ENCODE measurements at regions not wholly inside any gene's neighbourhood (a gene's known extent, or its start where the extent isn't known, plus 50 kb on each side); places are given as distances from the start of the nearest gene placed in this dataset.
A peak's percentile ranks its signal among the peaks of the same experiment; 100 is the strongest.
"Not testable (repeated sequence)": the region's sequence is repeated elsewhere in the genome, so short reads cannot be mapped to it uniquely, and the experiment has no call there.

- no peak for DNase-seq
These were observed 1147.6 kb downstream of the AACS start for GRCh38 chr12:126212824-126213223.

GRCh38 chr12:126218697-126219096, 1153.5 kb downstream of the AACS start:
- DNase-seq, result no peak

- DNase-seq, result no peak
These were observed 1153.9 kb downstream of the AACS start for GRCh38 chr12:126219139-126219538.

GRCh38 chr12:126219654-126220279, 1154.5 kb downstream of the AACS start:
- no peak for DNase-seq

- DNase-seq, result no peak
These were observed 1158.8 kb downstream of the AACS start for GRCh38 chr12:126224032-126224431.

GRCh38 chr12:126228936-126229335, 1163.7 kb downstream of the AACS start:
- no peak for DNase-seq

DNA sequence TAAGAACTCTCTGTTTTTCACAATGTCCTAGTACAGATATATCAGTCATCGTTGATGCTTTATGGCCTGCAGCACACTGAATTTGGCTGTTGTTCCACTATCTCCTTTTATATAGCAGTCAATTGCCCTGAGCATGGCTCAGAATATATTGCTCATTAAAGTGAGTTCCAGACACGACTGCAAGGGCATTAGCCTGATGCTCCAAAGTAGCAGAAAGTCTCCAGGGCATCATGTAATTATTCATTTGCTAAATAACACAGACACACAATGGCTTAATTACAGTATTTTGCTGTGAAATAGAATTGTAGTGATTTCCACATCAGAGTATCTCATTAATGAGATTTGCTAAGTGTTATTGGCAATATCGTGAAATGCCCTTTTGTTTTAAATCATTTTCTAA, 1167.5 kb downstream of the AACS start:
- no peak for DNase-seq

DNA sequence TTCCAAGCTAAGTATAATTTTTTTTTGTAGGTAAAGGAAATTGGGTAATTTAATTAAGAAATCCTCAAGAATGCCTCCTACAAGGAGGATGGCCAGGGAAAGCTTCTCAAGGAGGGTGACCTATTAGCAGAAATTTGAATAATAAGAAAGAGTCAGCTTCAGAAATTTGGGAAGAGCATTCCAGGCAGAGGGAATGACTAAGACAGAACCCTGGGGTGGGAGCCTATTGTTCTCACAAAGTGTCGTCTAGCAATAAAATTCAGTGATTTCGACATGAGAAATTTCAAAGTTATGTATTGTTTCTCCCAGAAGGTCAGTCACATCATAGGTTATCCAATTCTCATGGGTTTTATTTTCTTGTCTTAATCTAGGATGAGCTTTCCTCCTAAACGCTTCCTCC, 1168.4 kb downstream of the AACS start:
- DNase-seq, result no peak

- no peak for DNase-seq
These were observed 1178.7 kb downstream of the AACS start for GRCh38 chr12:126243814-126244440.

DNA sequence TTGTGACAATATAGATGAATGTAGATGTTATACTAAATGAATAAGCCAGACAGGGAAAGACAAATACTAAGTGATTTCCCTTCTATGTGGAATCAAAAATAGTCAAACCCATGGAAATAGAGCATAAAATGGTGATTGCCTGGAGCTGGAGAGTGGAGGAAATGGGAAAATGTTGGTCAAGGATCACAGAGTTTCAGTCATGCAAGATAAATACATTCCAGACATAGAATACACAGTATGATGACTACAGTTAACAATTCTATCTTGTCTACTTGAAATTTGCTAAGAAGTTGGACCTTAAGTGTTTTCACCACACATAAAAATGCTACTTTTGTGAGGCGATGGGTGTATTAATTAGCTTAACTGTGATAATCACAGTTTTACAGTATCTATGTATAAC, 1182.7 kb downstream of the AACS start:
- DNase-seq, result no peak

- DNase-seq, result no peak
These were observed 1183.7 kb downstream of the AACS start for GRCh38 chr12:126248871-126249403.

GRCh38 chr12:126258190-126258589, 1193.0 kb downstream of the AACS start:
- DNase-seq, result no peak

DNA sequence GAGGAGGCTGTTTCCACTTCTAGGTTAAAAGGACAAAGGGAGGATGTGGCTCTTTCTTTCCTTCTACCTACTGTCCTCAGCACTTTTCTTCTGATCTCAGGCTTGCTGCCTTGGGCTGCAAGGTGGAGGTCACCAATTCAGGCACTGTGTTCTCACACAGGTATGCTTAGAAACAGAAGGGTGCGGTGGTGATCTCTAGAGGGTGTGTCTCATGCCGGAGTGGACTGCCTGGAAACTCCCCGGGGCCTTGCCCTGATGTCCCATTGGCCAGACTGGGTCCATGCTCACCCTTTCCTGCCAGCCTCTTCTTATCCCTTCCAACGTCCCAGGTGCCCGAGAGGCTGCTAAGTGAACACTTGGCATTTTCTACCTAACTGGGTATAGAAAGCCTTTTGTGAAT, 1197.6 kb downstream of the AACS start:
- DNase-seq, result no peak

- no peak for DNase-seq
These were observed 1203.0 kb downstream of the AACS start for GRCh38 chr12:126268222-126268621.

- no peak for DNase-seq
These were observed 1205.9 kb downstream of the AACS start for GRCh38 chr12:126271159-126271558.

DNA sequence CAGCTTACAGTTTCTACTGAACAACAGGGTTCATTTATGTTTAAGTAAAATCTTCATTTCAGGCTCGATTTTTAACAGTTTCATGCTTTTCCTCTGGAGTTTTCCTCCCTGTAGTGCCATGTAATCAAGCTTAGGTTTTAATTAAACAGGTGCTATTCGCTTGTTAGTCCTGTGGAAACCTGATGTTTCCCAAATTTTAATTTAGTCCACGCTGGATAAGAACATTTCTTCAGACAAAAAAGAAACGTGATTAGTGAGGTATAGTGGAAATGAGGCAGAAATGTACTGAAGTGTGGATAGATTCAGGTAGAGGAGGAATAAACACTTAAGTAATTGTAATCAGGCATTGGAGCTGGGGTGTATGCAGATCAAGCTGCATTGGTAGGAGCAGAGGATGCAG, 1217.5 kb downstream of the AACS start:
- DNase-seq, result no peak

DNA sequence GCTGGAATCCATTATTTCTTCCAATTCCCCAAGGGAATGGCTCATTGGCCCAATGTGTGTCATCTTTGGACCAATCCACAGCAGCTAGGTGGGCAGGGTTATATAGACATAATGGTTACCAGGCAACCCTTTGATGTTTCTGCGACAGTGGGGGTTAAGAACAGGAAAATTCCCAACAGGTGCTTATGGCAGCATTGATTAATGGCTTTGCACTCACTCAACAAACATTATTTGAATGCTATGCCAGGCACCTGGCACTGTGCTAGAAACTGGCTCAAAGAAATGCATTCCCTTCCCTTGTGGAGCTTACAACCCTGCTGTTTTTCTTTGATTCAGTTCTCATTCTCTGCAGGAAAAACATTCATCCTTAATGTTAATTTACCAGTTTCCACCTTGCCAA, 1221.0 kb downstream of the AACS start:
- peak; percentile 2 for DNase-seq

DNA sequence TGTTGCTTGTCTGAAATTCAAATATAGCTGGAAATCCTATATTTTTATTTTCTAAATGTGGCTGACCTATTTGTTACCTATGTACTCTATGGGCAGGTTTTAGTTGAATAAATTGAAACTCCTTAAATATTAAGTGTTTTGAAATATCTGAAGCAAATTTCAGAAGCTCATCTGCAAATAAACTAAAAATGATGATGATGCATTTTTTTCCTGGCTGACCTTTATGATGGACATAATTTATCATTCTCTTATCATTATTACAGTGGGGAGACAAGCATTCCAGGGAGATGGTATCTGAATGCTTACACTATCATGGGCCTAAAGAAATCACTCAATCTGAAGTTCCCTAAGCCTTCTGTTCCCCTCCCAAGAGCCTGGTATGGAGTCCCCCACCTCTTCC, 1225.2 kb downstream of the AACS start:
- DNase-seq, result no peak

DNA sequence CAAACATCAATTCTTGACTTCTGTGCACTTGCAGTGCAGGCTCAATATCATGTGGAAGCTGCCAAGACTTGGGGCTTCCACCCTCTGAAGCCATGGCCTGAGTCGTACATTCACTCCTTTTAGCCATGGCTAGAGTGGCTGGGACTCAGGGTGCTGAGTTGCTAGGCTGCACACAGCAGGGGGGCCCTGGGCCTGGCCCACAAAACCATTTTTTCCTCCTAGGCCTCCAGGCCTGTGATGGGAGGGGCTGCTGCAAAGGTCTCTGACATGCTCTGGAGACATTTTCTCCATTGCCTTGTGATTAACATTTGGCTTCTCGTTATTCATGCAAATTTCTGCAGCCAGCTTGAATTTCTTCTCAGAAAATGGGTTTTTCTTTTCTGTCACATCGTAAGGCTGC, 1226.8 kb downstream of the AACS start:
- DNase-seq, result not testable (repeated sequence)

DNA sequence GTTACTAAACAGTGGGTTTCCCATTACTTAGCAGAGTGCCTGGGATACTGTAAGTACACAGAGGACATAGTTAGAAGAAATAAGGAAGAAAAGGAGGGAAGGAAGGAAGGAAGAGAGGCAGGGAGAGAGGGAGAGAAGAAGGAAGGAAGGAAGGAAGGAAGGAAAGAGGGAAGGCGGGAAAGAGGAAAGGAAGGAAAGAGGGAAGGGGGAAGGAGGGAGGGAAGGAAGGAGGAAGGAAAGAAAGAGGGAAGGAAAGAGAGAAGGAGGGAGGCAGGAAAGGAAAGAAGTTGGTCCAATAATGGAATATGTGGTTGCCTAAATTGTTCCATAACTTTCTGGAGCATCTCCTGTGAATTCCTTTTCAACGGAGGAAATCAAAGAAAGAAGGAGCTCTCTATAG, 1230.4 kb downstream of the AACS start:
- DNase-seq, result no peak

DNA sequence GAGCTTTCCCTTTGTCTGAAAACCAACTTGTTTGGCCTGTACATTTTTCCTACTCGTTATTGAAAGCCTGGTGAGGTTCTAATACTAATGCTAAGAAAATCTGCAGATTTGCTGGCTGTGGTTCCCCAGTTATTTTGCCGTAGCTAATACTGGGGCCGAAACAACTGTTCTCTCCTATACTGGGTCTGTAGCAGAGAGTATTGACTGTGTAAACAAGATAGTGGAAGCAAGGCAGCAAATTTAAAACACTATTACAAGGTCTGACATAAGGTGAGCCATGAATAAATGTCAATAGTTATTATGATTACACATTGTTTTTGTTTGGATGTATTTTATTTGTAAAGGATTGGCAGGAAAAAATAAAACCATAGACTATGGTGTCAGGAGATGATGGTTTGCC, 1244.0 kb downstream of the AACS start:
- no peak for DNase-seq

GRCh38 chr12:126312457-126312856, 1247.2 kb downstream of the AACS start:
- no peak for DNase-seq

DNA sequence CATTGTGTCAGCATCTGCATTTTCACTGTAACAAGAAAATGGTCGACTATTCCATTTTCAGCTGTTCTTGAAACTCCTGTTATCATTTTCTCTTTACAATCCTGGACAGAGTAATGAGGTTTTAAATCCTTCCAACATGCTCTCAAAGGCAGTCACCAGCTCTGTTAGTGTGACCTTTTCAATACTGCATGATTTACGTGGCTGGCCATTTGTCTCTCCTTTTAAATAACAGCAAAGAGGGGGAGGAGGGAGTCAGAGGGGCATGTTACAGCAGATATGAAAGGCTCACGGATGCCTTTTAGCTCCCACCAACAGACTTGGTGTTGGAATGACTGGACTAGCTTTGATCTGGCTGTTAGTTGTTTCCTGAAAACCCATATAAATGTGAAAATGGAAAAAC, 1251.2 kb downstream of the AACS start:
- no peak for DNase-seq

DNA sequence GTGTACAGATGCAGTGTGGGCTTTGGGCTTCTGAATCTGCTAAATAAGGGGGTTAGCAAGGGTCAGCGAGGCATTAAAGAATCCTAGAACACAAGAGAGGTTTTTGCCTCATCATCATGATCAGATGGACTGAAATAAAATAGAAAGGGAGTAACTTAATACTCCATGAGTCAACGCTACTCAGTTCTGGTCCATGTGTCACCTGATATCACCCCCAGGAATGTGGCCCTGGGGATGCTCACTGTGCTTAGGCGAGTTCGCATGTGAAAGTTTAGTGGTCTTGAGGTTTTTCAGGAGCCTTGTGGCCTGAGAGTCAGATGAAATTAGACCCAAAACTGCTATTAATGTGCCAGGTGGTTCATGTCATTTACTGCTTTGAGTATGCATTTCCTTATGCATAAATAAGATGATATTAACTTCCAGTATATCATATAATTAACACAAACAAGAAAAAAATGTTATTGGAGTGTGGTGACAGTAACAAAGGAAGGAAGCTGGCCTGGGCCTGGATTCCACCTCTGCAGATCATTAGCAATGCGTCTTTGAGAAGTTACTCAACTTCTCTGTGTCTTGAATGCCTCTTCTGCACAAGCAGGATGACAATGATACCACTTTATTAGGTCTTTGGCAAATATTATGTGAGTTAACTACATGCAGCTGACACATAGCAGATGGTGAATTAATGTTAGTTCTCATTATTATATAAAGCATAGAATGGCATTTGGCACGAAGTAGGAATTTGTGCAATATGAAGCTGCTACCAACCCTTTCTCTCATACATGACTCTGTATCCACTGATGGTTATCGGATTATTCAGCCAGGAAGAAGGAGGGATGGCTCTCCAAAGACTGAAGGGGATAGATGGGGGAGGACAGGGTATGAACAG, 1272.6 kb downstream of the AACS start:
- no peak for DNase-seq
